ENCODE measurements at regions not wholly inside any gene's neighbourhood (a gene's known extent, or its start where the extent isn't known, plus 50 kb on each side); places are given as distances from the start of the nearest gene placed in this dataset.

DNA sequence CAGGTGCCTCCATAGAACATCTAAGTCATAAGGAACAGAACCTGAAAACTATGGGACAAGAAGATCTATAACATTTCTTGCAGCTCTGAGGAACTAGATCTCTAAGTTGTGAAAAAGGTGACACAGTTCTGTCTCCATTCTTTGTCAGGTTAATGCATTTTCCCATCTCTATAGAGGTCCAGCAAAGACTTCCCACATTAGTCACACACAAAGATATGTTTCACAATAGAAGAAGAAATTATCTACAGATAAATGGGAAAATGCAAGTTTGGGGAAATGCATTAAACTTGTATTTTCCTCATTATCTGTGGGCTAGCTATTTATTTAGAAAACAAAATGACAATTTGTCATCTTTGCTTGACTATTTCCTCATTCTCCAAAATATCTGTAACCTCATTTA lies 458.6 kb upstream of the PAPPA start:
- TF ChIP-seq, protein P1, sequence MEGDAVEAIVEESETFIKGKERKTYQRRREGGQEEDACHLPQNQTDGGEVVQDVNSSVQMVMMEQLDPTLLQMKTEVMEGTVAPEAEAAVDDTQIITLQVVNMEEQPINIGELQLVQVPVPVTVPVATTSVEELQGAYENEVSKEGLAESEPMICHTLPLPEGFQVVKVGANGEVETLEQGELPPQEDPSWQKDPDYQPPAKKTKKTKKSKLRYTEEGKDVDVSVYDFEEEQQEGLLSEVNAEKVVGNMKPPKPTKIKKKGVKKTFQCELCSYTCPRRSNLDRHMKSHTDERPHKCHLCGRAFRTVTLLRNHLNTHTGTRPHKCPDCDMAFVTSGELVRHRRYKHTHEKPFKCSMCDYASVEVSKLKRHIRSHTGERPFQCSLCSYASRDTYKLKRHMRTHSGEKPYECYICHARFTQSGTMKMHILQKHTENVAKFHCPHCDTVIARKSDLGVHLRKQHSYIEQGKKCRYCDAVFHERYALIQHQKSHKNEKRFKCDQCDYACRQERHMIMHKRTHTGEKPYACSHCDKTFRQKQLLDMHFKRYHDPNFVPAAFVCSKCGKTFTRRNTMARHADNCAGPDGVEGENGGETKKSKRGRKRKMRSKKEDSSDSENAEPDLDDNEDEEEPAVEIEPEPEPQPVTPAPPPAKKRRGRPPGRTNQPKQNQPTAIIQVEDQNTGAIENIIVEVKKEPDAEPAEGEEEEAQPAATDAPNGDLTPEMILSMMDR (conservative IDR thresholded peaks at IDR 0.05): no peak
- H3K4me1 ChIP-seq (ENCODE audit: control insufficient read depth, insufficient read depth, low read length): peaks cover 11% of the 10 kb centered on the region
- no peak overlapping the region for H3K27ac ChIP-seq (ENCODE audit: low read depth, low read length)
- Mint-ChIP-seq H3K4me3 (no peak overlapping the region), H3K27me3 (ENCODE audit: insufficient read depth) (no peaks in the 10 kb centered on the region), H3K4me1 (peaks cover 21% of the 10 kb centered on the region), H3K36me3 (ENCODE audit: low read depth) (no peaks in the 10 kb centered on the region), H3K9me3 (no peaks in the 10 kb centered on the region), H3K27ac (no peak overlapping the region)
- H3K9ac ChIP-seq (ENCODE audit: extremely low read depth, low read length, poor library complexity, severe bottlenecking): no peak overlapping the region
- H3K9me3 ChIP-seq (ENCODE audit: control insufficient read depth, low read length): no peaks in the 10 kb centered on the region
- H3K4me3 ChIP-seq (ENCODE audit: low read length): no peak overlapping the region
- H3K36me3 ChIP-seq (ENCODE audit: control insufficient read depth, insufficient read depth, low read length): no peaks in the 10 kb centered on the region
- no peak for DNase-seq
- no peaks in the 10 kb centered on the region for H3K27me3 ChIP-seq (ENCODE audit: control insufficient read depth, insufficient read depth, low read length, poor library complexity, severe bottlenecking)

DNA sequence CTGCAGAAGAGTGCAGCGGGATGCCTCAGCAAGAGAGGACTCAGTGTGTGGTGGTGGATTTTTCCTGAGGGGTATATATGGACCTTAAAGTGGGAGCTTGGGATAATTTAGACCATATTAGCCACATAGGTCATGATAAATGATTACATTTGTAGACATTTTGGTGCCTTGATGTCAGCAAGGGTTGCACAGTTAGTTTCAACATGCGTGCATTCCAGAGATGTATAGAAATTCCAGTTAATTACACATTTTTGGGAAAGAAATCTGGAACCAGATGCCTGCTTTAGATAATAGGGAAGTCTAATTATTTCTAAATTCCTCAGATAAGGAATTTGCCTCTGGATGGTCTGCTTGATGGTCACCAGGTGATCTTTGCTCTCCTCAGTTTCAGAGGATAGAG lies 440.6 kb upstream of the PAPPA start:
- Mint-ChIP-seq H3K9me3 (peaks cover 3% of the 10 kb centered on the region), H3K27ac (no peak overlapping the region)
- H3K9ac ChIP-seq (ENCODE audit: extremely low read depth, low read length, poor library complexity, severe bottlenecking): no peak overlapping the region

DNA sequence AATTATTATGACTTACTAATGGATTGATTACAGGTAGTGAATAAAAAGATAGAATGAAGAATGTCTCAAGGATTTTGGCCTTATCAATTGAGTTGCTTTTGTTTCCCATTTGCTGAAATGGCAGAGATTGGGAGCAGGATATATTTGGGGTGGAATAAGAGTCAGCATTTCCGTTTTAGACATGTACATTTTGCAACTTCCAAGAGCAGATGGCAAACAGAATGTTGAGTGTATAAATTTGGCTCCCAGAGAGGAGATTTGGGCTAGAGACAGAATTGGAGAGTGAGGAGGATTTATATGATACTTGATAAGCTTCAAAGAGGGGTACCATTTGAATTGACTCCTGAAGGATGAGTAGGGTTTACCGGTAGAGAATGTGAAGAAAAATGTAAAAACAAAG lies 437.9 kb upstream of the PAPPA start:
- Mint-ChIP-seq H3K36me3 (ENCODE audit: low read depth) (no peaks in the 10 kb centered on the region), H3K27me3 (ENCODE audit: insufficient read depth) (no peaks in the 10 kb centered on the region), H3K4me1 (no peaks in the 10 kb centered on the region), H3K9me3 (no peaks in the 10 kb centered on the region), H3K4me3 (no peak overlapping the region), H3K27ac (no peak overlapping the region)
- no peaks in the 10 kb centered on the region for H3K27me3 ChIP-seq (ENCODE audit: control insufficient read depth, insufficient read depth, low read length, poor library complexity, severe bottlenecking)
- H3K4me1 ChIP-seq (ENCODE audit: control insufficient read depth, insufficient read depth, low read length): no peaks in the 10 kb centered on the region
- no peak overlapping the region for H3K27ac ChIP-seq (ENCODE audit: low read depth, low read length)
- H3K9me3 ChIP-seq (ENCODE audit: control insufficient read depth, low read length): no peaks in the 10 kb centered on the region
- no peak overlapping the region for H3K4me3 ChIP-seq (ENCODE audit: low read length)
- TF ChIP-seq, protein P1 (conservative IDR thresholded peaks at IDR 0.05): no peak
- no peaks in the 10 kb centered on the region for H3K36me3 ChIP-seq (ENCODE audit: control insufficient read depth, insufficient read depth, low read length)
- 86 to 89% methylated on average over 1 to 2 of the region's 2 CpGs for WGBS, 2 experiments (ENCODE audit: insufficient coverage in 1 of 2, insufficient read length in 1 of 2)
- no peak overlapping the region for H3K9ac ChIP-seq (ENCODE audit: extremely low read depth, low read length, poor library complexity, severe bottlenecking)
- DNase-seq: no peak

More for the DNA sequence above, 440.6 kb upstream of the PAPPA start:
- no peak for DNase-seq
- Mint-ChIP-seq H3K36me3 (ENCODE audit: low read depth) (no peaks in the 10 kb centered on the region), H3K27me3 (ENCODE audit: insufficient read depth) (no peaks in the 10 kb centered on the region), H3K4me1 (no peaks in the 10 kb centered on the region), H3K4me3 (no peak overlapping the region)
- Histone ChIP-seq H3K9me3 (ENCODE audit: control insufficient read depth, low read length) (no peaks in the 10 kb centered on the region), H3K27me3 (ENCODE audit: control insufficient read depth, insufficient read depth, low read length, poor library complexity, severe bottlenecking) (no peaks in the 10 kb centered on the region), H3K36me3 (ENCODE audit: control insufficient read depth, insufficient read depth, low read length) (no peaks in the 10 kb centered on the region), H3K27ac (ENCODE audit: low read depth, low read length) (no peak overlapping the region), H3K4me3 (ENCODE audit: low read length) (no peak overlapping the region), H3K4me1 (ENCODE audit: control insufficient read depth, insufficient read depth, low read length) (no peaks in the 10 kb centered on the region)
- TF ChIP-seq, protein P1 (conservative IDR thresholded peaks at IDR 0.05): no peak
- 89 to 95% methylated on average over 2 of the region's 2 CpGs for WGBS, 2 experiments (ENCODE audit: insufficient coverage in 1 of 2, insufficient read length in 1 of 2)

Data from endodermal cell (in vitro differentiated cells).